ENCODE measurements at regions not wholly inside any gene's neighbourhood (a gene's known extent, or its start where the extent isn't known, plus 50 kb on each side); places are given as distances from the start of the nearest gene placed in this dataset.

GRCh38 chr2:234874347-234875046 is 77.3 kb upstream of the SH3BP4 start:
- peaks cover 0 to 2% of the 10 kb centered on the region in 2 donors for H3K27me3 ChIP-seq (ENCODE audit: control insufficient read depth in 1 of 2, insufficient read depth in 2 of 2, low read length in 2 of 2)
- no peak overlapping the region for H3K27ac ChIP-seq (ENCODE audit: low read length)
- no peak overlapping the region for H3K4me3 ChIP-seq (ENCODE audit: low read length in 2 of 2)
- no peaks in the 10 kb centered on the region for H3K9me3 ChIP-seq (ENCODE audit: control insufficient read depth in 2 of 2, low read length in 2 of 2)
- H3K4me1 ChIP-seq (ENCODE audit: control insufficient read depth, insufficient read depth, low read length) = no peaks in the 10 kb centered on the region
- H3K9ac ChIP-seq (ENCODE audit: low read length in 2 of 2) = no peak overlapping the region
- H3K36me3 ChIP-seq (ENCODE audit: control insufficient read depth in 2 of 2, insufficient read depth in 2 of 2, low read length in 2 of 2) = no peaks in the 10 kb centered on the region

- Histone ChIP-seq H3K27ac (ENCODE audit: low read length) (peak overlapping the region; percentile 11), H3K9me3 (ENCODE audit: control insufficient read depth in 2 of 2, low read length in 2 of 2) (no peaks in the 10 kb centered on the region), H3K9ac (ENCODE audit: low read length in 2 of 2) (no peak overlapping the region), H3K36me3 (ENCODE audit: control insufficient read depth in 2 of 2, insufficient read depth in 2 of 2, low read length in 2 of 2) (no peaks in the 10 kb centered on the region), H3K4me3 (ENCODE audit: low read length in 2 of 2) (no peak overlapping the region), H3K4me1 (ENCODE audit: control insufficient read depth, insufficient read depth, low read length) (no peaks in the 10 kb centered on the region), H3K27me3 (ENCODE audit: control insufficient read depth in 1 of 2, insufficient read depth in 2 of 2, low read length in 2 of 2) (no peaks in the 10 kb centered on the region)
Measured at GRCh38 chr2:234873828-234874173, 78.0 kb upstream of the SH3BP4 start.

DNA sequence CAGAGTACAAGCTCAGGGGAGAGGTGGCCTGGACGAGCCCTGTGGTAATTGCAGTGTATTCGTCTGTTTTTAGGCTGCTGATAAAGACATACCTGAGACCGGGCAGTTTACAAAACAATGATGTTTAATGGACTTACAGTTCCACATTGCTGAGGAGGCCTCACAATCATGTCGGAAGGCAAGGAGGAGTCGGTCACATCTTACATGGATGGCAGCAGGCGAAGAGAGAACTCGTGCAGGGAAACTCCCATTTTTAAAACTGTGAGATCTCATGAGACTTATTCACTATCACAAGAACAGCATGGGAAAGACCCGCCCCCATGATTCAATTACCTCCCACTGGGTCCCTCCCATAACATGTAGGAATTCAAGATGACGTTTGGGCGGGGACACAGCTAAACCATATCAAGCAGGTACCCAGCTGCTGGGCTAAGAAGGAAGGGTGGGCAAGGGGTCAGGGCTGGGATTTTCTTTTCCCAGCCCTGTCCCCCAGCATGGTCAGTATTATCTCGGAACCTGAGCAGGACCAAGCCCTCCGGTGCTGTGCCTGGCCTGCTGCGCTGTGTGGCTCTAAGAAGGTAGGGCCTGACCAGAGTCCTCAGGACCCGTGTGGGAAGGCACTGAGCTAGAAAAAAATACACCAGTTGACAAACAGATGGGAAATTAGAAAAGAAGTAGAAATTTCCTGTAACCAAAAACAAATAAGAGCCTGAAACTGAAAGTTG is 78.6 kb upstream of the SH3BP4 start:
- Histone ChIP-seq H3K4me3 (ENCODE audit: low read length in 2 of 2) (no peak overlapping the region), H3K9ac (ENCODE audit: low read length in 2 of 2) (no peak overlapping the region), H3K36me3 (ENCODE audit: control insufficient read depth in 2 of 2, insufficient read depth in 2 of 2, low read length in 2 of 2) (no peaks in the 10 kb centered on the region), H3K27ac (ENCODE audit: low read length) (peak overlapping the region; percentile 11), H3K9me3 (ENCODE audit: control insufficient read depth in 2 of 2, low read length in 2 of 2) (no peaks in the 10 kb centered on the region), H3K27me3 (ENCODE audit: control insufficient read depth in 1 of 2, insufficient read depth in 2 of 2, low read length in 2 of 2) (no peaks in the 10 kb centered on the region), H3K4me1 (ENCODE audit: control insufficient read depth, insufficient read depth, low read length) (no peaks in the 10 kb centered on the region)

GRCh38 chr2:234869969-234870368 is 81.8 kb upstream of the SH3BP4 start:
- no peaks in the 10 kb centered on the region for H3K4me1 ChIP-seq (ENCODE audit: control insufficient read depth, insufficient read depth, low read length)
- H3K4me3 ChIP-seq (ENCODE audit: low read length in 2 of 2) = no peak overlapping the region
- H3K9ac ChIP-seq (ENCODE audit: low read length in 2 of 2) = no peak overlapping the region
- no peaks in the 10 kb centered on the region for H3K27me3 ChIP-seq (ENCODE audit: control insufficient read depth in 1 of 2, insufficient read depth in 2 of 2, low read length in 2 of 2)
- no peaks in the 10 kb centered on the region for H3K36me3 ChIP-seq (ENCODE audit: control insufficient read depth in 2 of 2, insufficient read depth in 2 of 2, low read length in 2 of 2)
- H3K9me3 ChIP-seq (ENCODE audit: control insufficient read depth in 2 of 2, low read length in 2 of 2) = no peaks in the 10 kb centered on the region
- H3K27ac ChIP-seq (ENCODE audit: low read length) = no peak overlapping the region

- Histone ChIP-seq H3K4me3 (ENCODE audit: low read length in 2 of 2) (no peak overlapping the region), H3K27ac (ENCODE audit: low read length) (no peak overlapping the region), H3K9me3 (ENCODE audit: control insufficient read depth in 2 of 2, low read length in 2 of 2) (no peaks in the 10 kb centered on the region), H3K27me3 (ENCODE audit: control insufficient read depth in 1 of 2, insufficient read depth in 2 of 2, low read length in 2 of 2) (no peaks in the 10 kb centered on the region), H3K36me3 (ENCODE audit: control insufficient read depth in 2 of 2, insufficient read depth in 2 of 2, low read length in 2 of 2) (no peaks in the 10 kb centered on the region), H3K4me1 (ENCODE audit: control insufficient read depth, insufficient read depth, low read length) (no peaks in the 10 kb centered on the region), H3K9ac (ENCODE audit: low read length in 2 of 2) (no peak overlapping the region)
Measured at GRCh38 chr2:234869164-234869563, 82.7 kb upstream of the SH3BP4 start.

DNA sequence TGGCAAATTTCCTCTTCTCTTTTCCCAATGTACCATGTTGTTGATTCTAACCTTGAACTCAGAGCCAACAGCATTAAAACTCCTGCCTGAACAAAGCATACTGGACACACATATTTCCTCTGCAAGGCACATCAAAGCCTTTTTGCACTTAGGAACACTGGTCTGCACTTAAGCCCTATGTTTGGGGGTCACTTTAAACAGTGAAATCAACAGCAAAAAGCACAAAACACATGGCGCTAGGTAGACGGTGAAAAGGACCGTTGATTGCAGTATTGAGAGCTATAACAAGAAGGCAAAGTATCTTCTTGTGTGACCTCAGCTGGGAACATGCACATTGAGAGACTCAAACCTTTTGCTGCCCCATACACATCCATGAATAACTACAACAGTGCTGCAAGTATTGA is 83.9 kb upstream of the SH3BP4 start:
- H3K36me3 ChIP-seq (ENCODE audit: control insufficient read depth in 2 of 2, insufficient read depth in 2 of 2, low read length in 2 of 2) = no peaks in the 10 kb centered on the region
- H3K9me3 ChIP-seq (ENCODE audit: control insufficient read depth in 2 of 2, low read length in 2 of 2) = no peaks in the 10 kb centered on the region
- no peak overlapping the region for H3K9ac ChIP-seq (ENCODE audit: low read length in 2 of 2)

GRCh38 chr2:234865586-234865985 is 86.2 kb upstream of the SH3BP4 start:
- H3K4me3 ChIP-seq (ENCODE audit: low read length in 2 of 2) = no peak overlapping the region
- no peak overlapping the region for H3K27ac ChIP-seq (ENCODE audit: low read length)
- H3K9me3 ChIP-seq (ENCODE audit: control insufficient read depth in 2 of 2, low read length in 2 of 2) = no peaks in the 10 kb centered on the region
- H3K27me3 ChIP-seq (ENCODE audit: control insufficient read depth in 1 of 2, insufficient read depth in 2 of 2, low read length in 2 of 2) = no peaks in the 10 kb centered on the region
- H3K4me1 ChIP-seq (ENCODE audit: control insufficient read depth, insufficient read depth, low read length) = peaks cover 3% of the 10 kb centered on the region
- H3K9ac ChIP-seq (ENCODE audit: low read length in 2 of 2) = no peak overlapping the region
- H3K36me3 ChIP-seq (ENCODE audit: control insufficient read depth in 2 of 2, insufficient read depth in 2 of 2, low read length in 2 of 2) = no peaks in the 10 kb centered on the region

More for the DNA sequence above, 83.9 kb upstream of the SH3BP4 start:
- Histone ChIP-seq H3K4me1 (ENCODE audit: control insufficient read depth, insufficient read depth, low read length) (peaks cover 3% of the 10 kb centered on the region), H3K27ac (ENCODE audit: low read length) (no peak overlapping the region), H3K27me3 (ENCODE audit: control insufficient read depth in 1 of 2, insufficient read depth in 2 of 2, low read length in 2 of 2) (no peaks in the 10 kb centered on the region), H3K4me3 (ENCODE audit: low read length in 2 of 2) (no peak overlapping the region)

DNA sequence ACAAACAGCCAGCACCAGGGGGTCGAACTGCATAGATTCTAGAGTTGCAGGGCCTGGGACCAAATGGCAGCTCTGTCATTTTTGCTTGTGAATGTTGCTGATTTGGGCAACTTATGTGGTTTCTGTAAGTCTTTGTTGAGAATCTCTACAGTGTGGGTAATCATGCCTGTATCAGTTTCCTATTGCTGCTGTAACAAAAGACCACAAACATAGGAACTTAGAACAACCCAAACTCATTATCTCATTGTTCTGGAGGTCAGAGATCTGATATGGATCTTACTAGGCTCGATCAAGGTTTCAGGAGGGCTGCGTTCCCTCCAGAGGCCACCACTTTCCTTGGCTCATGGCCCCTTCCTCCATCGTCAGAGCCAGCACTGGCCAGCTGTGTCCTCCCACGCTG is 86.8 kb upstream of the SH3BP4 start:
- Histone ChIP-seq H3K27ac (ENCODE audit: low read length) (no peak overlapping the region), H3K4me3 (ENCODE audit: low read length in 2 of 2) (no peak overlapping the region), H3K27me3 (ENCODE audit: control insufficient read depth in 1 of 2, insufficient read depth in 2 of 2, low read length in 2 of 2) (no peaks in the 10 kb centered on the region), H3K9ac (ENCODE audit: low read length in 2 of 2) (no peak overlapping the region), H3K36me3 (ENCODE audit: control insufficient read depth in 2 of 2, insufficient read depth in 2 of 2, low read length in 2 of 2) (no peaks in the 10 kb centered on the region), H3K4me1 (ENCODE audit: control insufficient read depth, insufficient read depth, low read length) (peaks cover 3% of the 10 kb centered on the region), H3K9me3 (ENCODE audit: control insufficient read depth in 2 of 2, low read length in 2 of 2) (no peaks in the 10 kb centered on the region)

DNA sequence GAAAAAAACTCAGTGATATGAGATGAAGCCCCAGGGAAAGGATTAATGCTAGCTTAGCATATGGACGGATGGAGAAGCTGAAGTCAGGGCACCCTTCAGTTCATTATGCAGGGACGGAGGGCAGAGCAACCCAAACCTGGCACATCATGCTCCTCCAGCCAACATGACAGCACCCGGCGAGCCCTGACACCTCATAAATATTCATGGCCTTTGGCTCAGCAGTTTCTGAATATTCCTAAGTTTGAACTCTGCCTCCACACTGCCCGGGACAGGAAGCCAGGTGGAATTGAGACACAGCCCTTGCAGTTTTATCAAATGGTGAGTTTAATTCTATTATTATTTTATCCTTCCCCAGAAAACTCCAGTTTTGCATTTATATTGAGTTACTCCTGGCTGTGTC is 87.3 kb upstream of the SH3BP4 start:
- Histone ChIP-seq H3K4me3 (ENCODE audit: low read length in 2 of 2) (no peak overlapping the region), H3K9me3 (ENCODE audit: control insufficient read depth in 2 of 2, low read length in 2 of 2) (no peaks in the 10 kb centered on the region), H3K27ac (ENCODE audit: low read length) (no peak overlapping the region), H3K36me3 (ENCODE audit: control insufficient read depth in 2 of 2, insufficient read depth in 2 of 2, low read length in 2 of 2) (no peaks in the 10 kb centered on the region), H3K9ac (ENCODE audit: low read length in 2 of 2) (no peak overlapping the region), H3K4me1 (ENCODE audit: control insufficient read depth, insufficient read depth, low read length) (peaks cover 3% of the 10 kb centered on the region), H3K27me3 (ENCODE audit: control insufficient read depth in 1 of 2, insufficient read depth in 2 of 2, low read length in 2 of 2) (no peaks in the 10 kb centered on the region)

DNA sequence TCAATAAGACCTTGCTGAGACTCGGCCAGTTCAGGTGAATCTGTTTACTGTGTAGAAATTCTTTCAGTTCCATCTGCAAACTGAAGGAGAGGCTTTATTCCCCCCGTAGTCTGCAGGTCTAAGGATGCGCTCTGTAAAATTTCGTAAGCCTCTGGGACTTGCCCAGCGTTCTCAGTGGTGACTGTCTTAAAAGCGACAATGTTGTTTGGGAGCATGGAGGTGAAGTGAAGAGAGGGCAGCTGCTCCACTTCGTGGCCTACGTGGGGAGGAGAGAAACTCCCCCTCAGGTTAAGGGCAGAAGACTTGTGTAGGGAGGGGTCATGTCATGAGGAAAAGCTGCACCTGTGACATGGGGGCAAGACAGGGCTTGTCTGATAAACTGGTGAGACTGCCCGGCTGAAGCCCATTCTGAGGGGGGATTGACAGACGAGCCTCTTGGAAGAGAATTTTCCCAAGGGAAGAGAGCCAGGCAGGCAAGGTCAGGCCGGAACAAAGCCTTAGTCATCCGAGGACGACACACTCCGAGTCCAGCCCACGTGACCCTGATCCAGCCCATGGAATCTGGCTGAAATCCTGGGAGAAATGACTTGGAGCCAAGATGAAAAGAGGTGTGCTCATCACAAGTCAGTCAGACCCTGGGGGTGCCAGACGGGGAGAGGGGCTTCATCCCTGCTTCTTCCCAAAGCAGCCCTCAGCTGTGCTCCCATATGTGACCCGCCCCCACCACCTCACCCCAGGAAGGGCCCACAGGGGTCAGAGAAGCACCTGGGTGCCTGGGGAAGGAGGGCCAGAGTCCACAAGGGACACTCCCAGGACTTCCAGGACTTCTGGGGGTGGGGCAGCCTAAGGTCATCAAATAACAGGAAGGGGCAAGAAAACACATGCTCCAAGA is 88.5 kb upstream of the SH3BP4 start:
- H3K9me3 ChIP-seq (ENCODE audit: control insufficient read depth in 2 of 2, low read length in 2 of 2) = no peaks in the 10 kb centered on the region
- peaks cover 3% of the 10 kb centered on the region for H3K4me1 ChIP-seq (ENCODE audit: control insufficient read depth, insufficient read depth, low read length)
- no peak overlapping the region for H3K27ac ChIP-seq (ENCODE audit: low read length)
- no peaks in the 10 kb centered on the region for H3K36me3 ChIP-seq (ENCODE audit: control insufficient read depth in 2 of 2, insufficient read depth in 2 of 2, low read length in 2 of 2)
- no peak overlapping the region for H3K9ac ChIP-seq (ENCODE audit: low read length in 2 of 2)
- no peaks in the 10 kb centered on the region for H3K27me3 ChIP-seq (ENCODE audit: control insufficient read depth in 1 of 2, insufficient read depth in 2 of 2, low read length in 2 of 2)
- H3K4me3 ChIP-seq (ENCODE audit: low read length in 2 of 2) = no peak overlapping the region

Measured in stomach smooth muscle (tissue), 2 donors.